PFSK-1 (cell line): ENCODE measurements at regions not wholly inside any gene's neighbourhood (a gene's known extent, or its start where the extent isn't known, plus 50 kb on each side); places are given as distances from the start of the nearest gene placed in this dataset.

Experiments
- FOXP2 ChIP-seq: optimal IDR thresholded peaks from 2 replicates; pipeline ENCODE3; 2011; ENCODE audit warnings: borderline replicate concordance, control low read depth, inconsistent platforms; ENCODE audit not compliant: insufficient read depth; ENCODE audit errors: extremely low read length, extremely low read depth
- POLR2AphosphoS5 ChIP-seq: IDR thresholded peaks from 2 replicates; pipeline ENCODE4 v1.6.1; 2012; ENCODE audit warnings: low read depth, mild to moderate bottlenecking, control low read depth, low read length, moderate library complexity
- REST ChIP-seq, 2 experiments: IDR thresholded peaks; 2 replicates each; pipeline versions ENCODE4 v1.6.1 to v1.8.0; 2011 to 2012; ENCODE audit warnings: low read depth in 2 of 2, low read length in 2 of 2, control low read depth in 1 of 2, inconsistent platforms in 1 of 2, mild to moderate bottlenecking in 1 of 2, moderate library complexity in 1 of 2; ENCODE audit not compliant: insufficient read depth in 1 of 2
- SIN3A ChIP-seq: IDR thresholded peaks from 2 replicates; pipeline ENCODE4 v1.6.1; 2012; ENCODE audit warnings: mild to moderate bottlenecking, low read length, moderate library complexity, borderline replicate concordance; ENCODE audit not compliant: insufficient read depth
- TAF1 ChIP-seq: IDR thresholded peaks from 2 replicates; pipeline ENCODE4 v1.6.1; 2012; ENCODE audit warnings: low read length, control low read depth, borderline replicate concordance; ENCODE audit not compliant: insufficient read depth

- no peak for TF ChIP-seq POLR2AphosphoS5
- TF ChIP-seq TAF1: no peak
- no peak for TF ChIP-seq SIN3A
- TF ChIP-seq FOXP2: no peak
- no peak for TF ChIP-seq REST (IDR thresholded peaks at IDR 0.05; ENCODE audit: insufficient read depth in 1 of 2, low read depth in 2 of 2, low read length in 2 of 2)
Measured at GRCh38 chr4:31338000-31338399, 617.8 kb downstream of the PCDH7 start.
